Motor neuron (in vitro differentiated cells): ENCODE measurements at regions not wholly inside any gene's neighbourhood (a gene's known extent, or its start where the extent isn't known, plus 50 kb on each side); places are given as distances from the start of the nearest gene placed in this dataset.

Experiments used
- ATAC-seq, 8 experiments: fragments of 200-7000 bp; cut with Tn5 transposase; replicated peaks in 6 of 8; 2 replicates each; pipeline ENCODE4 v1.8.0; 2021; ENCODE audit warnings: mild to moderate bottlenecking in 8 of 8, moderate library complexity in 8 of 8
- H3K27ac ChIP-seq, 2 donors: fragments of 250-450 bp; sonication (Bioruptor Pico); 2 replicates each; pipeline ENCODE4 v1.9.0; 2021; ENCODE audit warnings: antibody characterized with exemption in 2 of 2, mild to moderate bottlenecking in 2 of 2, moderate library complexity in 1 of 2
- H3K4me1 ChIP-seq, 2 donors: fragments of 250-450 bp; sonication (Bioruptor Pico); replicated peaks in 1 of 2; 2 replicates each; pipeline ENCODE4 v1.6.1; 2021; ENCODE audit warnings: antibody characterized with exemption in 2 of 2, mild to moderate bottlenecking in 2 of 2, moderate library complexity in 1 of 2
- H3K4me3 ChIP-seq, 5 donors: fragments of 250-450 bp; sonication (Bioruptor Pico); 2 replicates each; pipeline ENCODE4 v1.9.0; 2021; ENCODE audit warnings: antibody characterized with exemption in 5 of 5, mild to moderate bottlenecking in 5 of 5, moderate library complexity in 4 of 5
- WGBS, 10 experiments: fragments of 450-650 bp; shearing (Covaris generic); methylation state at CpG; one replicate each; pipeline ENCODE4 v1.0.0; 2022; 5-methylcytosine and 5-hydroxymethylcytosine counted together
- in situ Hi-C, 9 experiments: fragments of 400-800 bp; cut with MboI; loops; one replicate each; pipeline ENCODE4 v1.15.0; 2021; ENCODE audit warnings: low sequenced_read_pairs in 9 of 9, low pct_unique_long_range_greater_than_20kb in 2 of 9; ENCODE audit not compliant: unreplicated experiment in 9 of 9

DNA sequence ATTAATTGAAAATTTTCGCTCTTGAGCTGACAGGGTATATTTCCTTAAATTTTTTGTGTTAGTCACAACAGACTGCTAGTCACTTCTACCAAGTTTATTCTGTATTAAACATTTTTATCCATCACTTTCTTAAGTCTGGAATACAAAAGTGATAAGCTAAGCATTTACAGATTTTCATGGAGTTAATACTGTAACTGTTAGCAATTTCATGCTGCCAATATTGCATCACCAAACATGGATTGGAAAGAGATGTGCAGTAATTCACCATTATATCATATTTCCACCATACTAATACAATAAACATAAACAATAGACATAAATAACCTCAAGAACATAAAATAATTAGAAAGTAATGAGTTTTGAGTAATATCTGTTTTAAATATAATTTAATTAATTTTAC lies 854.0 kb upstream of the CITED2 start:
- 38 to 100% (median 86%) methylated on average over 1 of the region's 1 CpG; no CpG with 5 or more reads in 1 of the 10 experiments for WGBS, 10 experiments
- in situ Hi-C loops = no loop called here
- Histone ChIP-seq H3K4me3 (no peak overlapping the region), H3K27ac (no peak overlapping the region), H3K4me1 (peaks cover 0 to 10% of the 10 kb centered on the region in 2 donors)
- no peak for ATAC-seq

- in situ Hi-C loops = no loop called here
- no peak for ATAC-seq
- Histone ChIP-seq H3K4me1 (peaks cover 0 to 10% of the 10 kb centered on the region in 2 donors), H3K4me3 (no peak overlapping the region), H3K27ac (no peak overlapping the region)
These were observed 852.2 kb upstream of the CITED2 start for GRCh38 chr6:140226637-140227036.

DNA sequence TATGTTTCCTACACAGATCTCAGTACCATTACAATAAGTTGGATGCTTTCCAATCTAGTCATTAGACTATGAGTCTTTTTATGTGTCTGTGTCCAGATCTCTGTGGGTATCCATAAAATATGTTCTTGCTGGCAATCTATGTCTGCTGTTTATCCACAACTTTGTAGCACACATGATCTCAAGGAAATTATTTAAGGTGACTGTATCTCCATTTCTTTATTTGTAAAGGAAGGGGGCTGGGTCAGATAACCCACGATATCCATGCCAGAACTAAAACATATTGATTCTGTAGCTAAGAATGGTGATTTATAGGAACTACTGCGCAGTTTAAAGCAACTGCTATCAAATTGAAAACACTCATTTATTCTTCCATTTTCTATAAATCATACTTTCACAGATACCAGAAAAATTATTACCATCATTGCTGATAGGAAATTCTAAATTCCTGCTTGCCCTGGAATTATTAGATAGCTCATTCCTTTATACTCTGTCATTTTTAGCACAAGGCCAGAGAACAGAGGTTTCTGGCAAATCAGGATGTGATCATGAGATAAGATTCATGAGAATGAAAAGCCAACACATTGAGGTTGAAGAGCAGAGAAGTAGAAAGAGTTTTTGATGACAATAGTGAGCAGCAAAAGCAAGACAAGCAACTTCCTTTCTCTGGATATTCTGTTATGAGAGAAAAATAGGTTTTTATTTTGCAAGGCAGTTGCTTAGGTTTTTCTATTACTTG lies 851.4 kb upstream of the CITED2 start:
- ATAC-seq = peak in 4 of 8 experiments; percentile 12 to 52 (median 36)
- Histone ChIP-seq H3K4me1 (peaks cover 0 to 10% of the 10 kb centered on the region in 2 donors), H3K4me3 (no peak overlapping the region), H3K27ac (no peak overlapping the region)
- 52 to 100% (median 71%) methylated on average over 1 to 2 of the region's 2 CpGs; no CpG with 5 or more reads in 2 of the 10 experiments for WGBS, 10 experiments
- in situ Hi-C loops = no loop called here

DNA sequence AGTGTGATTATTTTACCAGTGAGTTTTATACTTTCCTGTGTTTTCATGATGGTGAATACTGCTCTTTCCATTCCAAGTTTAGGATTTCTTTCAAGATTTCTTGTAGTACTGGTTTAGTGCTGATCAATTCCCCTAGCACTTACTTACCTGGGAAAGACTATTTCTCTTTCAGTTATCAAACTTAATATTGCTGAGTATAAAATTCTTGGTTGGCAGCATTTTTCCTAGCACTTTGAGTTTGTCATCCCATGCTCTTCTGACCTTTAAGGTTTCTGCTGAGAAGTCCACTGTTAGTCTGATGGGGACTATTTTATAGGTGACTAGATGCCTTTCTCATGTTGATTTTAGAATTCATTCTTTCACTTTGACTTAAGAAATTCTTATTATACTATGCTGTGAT lies 842.8 kb upstream of the CITED2 start:
- Histone ChIP-seq H3K27ac (no peak overlapping the region), H3K4me1 (no peaks in the 10 kb centered on the region), H3K4me3 (no peak overlapping the region)
- ATAC-seq = no peak
- in situ Hi-C loops = no loop called here

- Histone ChIP-seq H3K4me3 (no peak overlapping the region), H3K27ac (no peak overlapping the region), H3K4me1 (no peaks in the 10 kb centered on the region)
- in situ Hi-C loops = no loop called here
- ATAC-seq = no peak
- WGBS, 10 experiments = 83 to 100% (median 100%) methylated on average over 1 of the region's 1 CpG; no CpG with 5 or more reads in 3 of the 10 experiments
These were observed 835.3 kb upstream of the CITED2 start for GRCh38 chr6:140209775-140210174.

GRCh38 chr6:140208286-140208685 lies 833.8 kb upstream of the CITED2 start:
- no peak overlapping the region for H3K27ac ChIP-seq
- 32 to 87% (median 73%) methylated on average over 3 to 5 of the region's 5 CpGs for WGBS, 10 experiments
- ATAC-seq = no peak
- no peaks in the 10 kb centered on the region for H3K4me1 ChIP-seq
- no peak overlapping the region for H3K4me3 ChIP-seq
- in situ Hi-C loops = no loop called here

DNA sequence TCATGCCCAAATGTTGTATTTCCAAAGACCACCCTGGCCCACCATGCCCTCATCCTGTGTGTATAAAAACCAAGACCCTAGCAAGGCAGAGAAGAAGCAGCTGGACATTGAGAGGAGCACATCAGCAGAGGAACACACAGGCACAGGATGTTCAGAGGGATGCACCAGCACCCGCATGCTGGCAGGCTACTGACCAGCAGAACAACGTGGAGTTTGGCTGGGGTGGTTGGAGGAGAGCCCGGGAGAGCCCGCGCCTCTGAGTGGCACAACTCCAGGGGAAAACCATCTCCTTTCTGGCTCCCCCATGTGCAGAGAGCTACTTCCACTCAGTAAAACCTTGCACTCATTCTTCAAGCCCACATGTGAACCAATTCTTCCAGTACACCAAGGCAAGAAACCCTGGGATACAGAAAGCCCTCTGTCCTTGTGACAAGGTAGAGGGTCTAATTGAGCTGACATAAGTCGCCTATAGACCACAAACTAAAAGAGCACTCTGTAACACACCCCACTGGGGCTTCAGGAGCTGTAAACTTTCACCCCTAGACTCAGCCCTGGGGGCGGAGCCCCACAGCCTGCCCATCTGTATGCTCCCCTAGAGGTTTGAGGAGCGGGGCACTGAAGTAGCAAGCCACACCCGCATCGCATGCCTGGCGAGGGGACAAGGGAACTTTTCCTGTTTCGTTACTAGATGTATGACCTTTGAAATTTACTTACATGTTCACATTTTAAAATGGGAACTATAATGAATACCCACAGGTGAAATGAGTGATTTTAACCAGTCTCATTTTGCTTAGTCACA lies 831.5 kb upstream of the CITED2 start:
- H3K4me1 ChIP-seq = no peaks in the 10 kb centered on the region
- 80 to 100% (median 91%) methylated on average over 1 to 9 of the region's 12 CpGs; no CpG with 5 or more reads in 4 of the 10 experiments for WGBS, 10 experiments
- H3K27ac ChIP-seq = no peak overlapping the region
- no peak for ATAC-seq
- in situ Hi-C loops = no loop called here
- no peak overlapping the region for H3K4me3 ChIP-seq

DNA sequence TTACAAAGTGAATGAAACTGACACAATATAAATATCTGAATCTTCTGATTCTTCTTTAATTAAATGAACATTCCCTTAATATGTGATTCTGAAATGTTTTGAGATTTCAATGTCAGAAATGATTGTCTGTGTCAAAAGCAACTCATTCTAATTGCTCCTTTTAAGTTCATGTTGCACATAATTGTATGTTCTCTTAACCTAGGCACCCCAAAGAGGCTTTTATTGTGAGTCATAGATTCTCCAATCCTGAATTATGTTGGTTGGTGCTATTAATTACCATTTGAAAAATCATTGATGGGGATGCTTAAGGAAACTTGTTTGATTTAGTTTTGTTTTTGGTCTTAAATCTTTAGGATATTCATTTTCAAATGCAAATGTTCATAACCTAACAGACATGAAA lies 829.7 kb upstream of the CITED2 start:
- H3K4me1 ChIP-seq = no peaks in the 10 kb centered on the region
- no peak overlapping the region for H3K4me3 ChIP-seq
- H3K27ac ChIP-seq = no peak overlapping the region
- in situ Hi-C loops = no loop called here
- no peak for ATAC-seq

- Histone ChIP-seq H3K4me3 (no peak overlapping the region), H3K27ac (no peak overlapping the region), H3K4me1 (no peaks in the 10 kb centered on the region)
- in situ Hi-C loops = no loop called here
- WGBS, 10 experiments = 25 to 82% (median 45%) methylated on average over 1 to 2 of the region's 2 CpGs
- ATAC-seq = peak in 1 of 8 experiments; percentile 71
These were observed 829.3 kb upstream of the CITED2 start for GRCh38 chr6:140203661-140204147.

GRCh38 chr6:140202964-140203515 lies 828.6 kb upstream of the CITED2 start:
- no peak for ATAC-seq
- no peak overlapping the region for H3K27ac ChIP-seq
- in situ Hi-C loops = no loop called here
- no peaks in the 10 kb centered on the region for H3K4me1 ChIP-seq
- WGBS, 10 experiments = 69 to 100% (median 84%) methylated on average over 1 to 2 of the region's 2 CpGs; no CpG with 5 or more reads in 1 of the 10 experiments
- H3K4me3 ChIP-seq = no peak overlapping the region

DNA sequence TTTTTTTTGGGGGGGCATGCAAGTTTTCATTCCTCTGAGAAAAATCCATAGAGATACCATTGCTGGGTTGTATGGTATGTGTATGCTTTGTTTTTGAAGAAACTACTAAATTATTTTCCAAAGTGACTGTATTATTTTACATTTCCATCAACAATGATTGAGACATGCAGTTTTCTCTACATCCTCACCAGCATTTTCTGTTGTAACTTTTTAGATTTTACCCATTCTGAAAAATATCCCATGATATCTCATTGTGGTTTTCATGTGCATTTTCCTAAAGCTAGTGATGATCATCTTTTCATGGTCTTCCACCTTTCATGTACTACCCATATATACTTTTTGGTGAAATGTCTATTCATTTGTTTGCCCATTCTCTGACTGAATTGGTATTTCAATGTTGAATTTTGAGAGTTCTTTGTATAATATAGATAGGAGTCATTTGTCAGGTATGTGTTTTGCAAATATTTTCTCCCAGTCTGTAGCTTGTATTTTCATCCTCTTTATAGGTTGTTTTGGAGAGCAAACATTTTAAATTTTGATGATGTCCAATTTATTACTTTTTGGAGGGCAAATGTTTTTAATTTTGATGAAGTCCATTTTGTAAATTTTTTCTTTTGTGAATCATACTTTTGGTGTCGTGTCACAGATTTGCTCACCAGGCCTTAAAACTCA lies 827.5 kb upstream of the CITED2 start:
- WGBS, 10 experiments = 50 to 100% (median 98%) methylated on average over 1 of the region's 1 CpG
- Histone ChIP-seq H3K4me1 (no peaks in the 10 kb centered on the region), H3K27ac (no peak overlapping the region), H3K4me3 (no peak overlapping the region)
- in situ Hi-C loops = no loop called here
- ATAC-seq = no peak

DNA sequence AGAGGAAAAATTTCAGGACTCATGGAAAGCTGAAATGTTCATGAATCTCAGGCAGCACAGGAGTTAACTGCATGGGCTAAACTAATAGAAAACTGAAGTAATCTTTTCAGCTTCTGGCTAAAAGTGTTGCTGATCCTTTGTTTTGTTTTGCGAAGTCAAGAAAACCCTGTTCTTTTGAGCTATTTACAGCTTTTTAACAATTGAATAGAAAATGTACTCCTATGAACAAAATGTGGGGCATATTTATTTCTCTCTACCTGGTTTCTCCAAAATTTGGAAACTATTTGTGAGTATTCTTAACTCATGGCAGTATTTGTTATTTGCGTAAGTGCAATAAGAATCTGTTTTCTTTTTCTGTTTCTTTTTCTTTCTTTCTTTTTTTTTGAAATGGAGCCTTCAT lies 818.8 kb upstream of the CITED2 start:
- ATAC-seq = no peak
- H3K27ac ChIP-seq = no peak overlapping the region
- WGBS, 10 experiments = 50 to 100% (median 96%) methylated on average over 1 to 2 of the region's 2 CpGs
- in situ Hi-C loops = no loop called here
- no peaks in the 10 kb centered on the region for H3K4me1 ChIP-seq
- no peak overlapping the region for H3K4me3 ChIP-seq

DNA sequence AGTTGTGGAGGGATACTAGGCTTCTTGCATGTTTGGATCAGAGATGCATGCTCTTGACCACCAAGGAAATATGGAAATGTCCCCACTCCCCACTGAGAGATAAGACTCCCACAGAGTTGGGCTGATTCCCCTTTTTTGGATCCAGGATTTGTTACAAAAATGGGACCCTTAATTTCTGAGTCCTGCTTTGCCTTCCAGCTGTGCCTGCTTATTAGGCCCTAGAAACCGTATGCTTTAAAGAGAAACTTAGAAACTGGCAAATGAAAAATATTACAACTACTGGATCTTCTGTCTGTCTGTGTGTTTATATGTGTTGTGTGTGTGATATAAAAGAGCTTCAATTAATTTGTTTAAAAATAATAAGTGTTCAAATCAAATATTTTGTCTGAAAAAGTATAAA lies 817.6 kb upstream of the CITED2 start:
- WGBS, 10 experiments = 83 to 100% (median 93%) methylated on average over 1 of the region's 1 CpG; no CpG with 5 or more reads in 2 of the 10 experiments
- H3K27ac ChIP-seq = no peak overlapping the region
- H3K4me3 ChIP-seq = no peak overlapping the region
- in situ Hi-C loops = no loop called here
- H3K4me1 ChIP-seq = no peaks in the 10 kb centered on the region
- ATAC-seq = no peak
